ENCODE measurements at regions not wholly inside any gene's neighbourhood (a gene's known extent, or its start where the extent isn't known, plus 50 kb on each side); places are given as distances from the start of the nearest gene placed in this dataset.

GRCh38 chr9:1210954-1211353 is 160.8 kb downstream of the DMRT2 start:
- BruUV-seq (replicated peaks), result no TSS peak
- RAD21 ChIA-PET (ENCODE audit: low non-redundant PET in 1 of 2, low total read pairs in 2 of 2, uncharacterized antibody in 2 of 2, unreplicated experiment in 2 of 2), result no interaction called here
- Histone ChIP-seq H3K27me3 (ENCODE audit: insufficient read depth, low read length) (no peaks in the 10 kb centered on the region), H3K9me2 (ENCODE audit: insufficient read depth) (no peaks in the 10 kb centered on the region), H2AFZ (ENCODE audit: low read depth, low read length, poor library complexity, severe bottlenecking) (no peak overlapping the region), H3K4me3 (replicated peaks in 1 of 2; ENCODE audit: low read depth in 1 of 2, low read length in 2 of 2) (no peak overlapping the region), H3K4me2 (ENCODE audit: low read length) (no peak overlapping the region), H3K79me2 (ENCODE audit: insufficient read depth, low read length) (no peaks in the 10 kb centered on the region), H4K20me1 (ENCODE audit: insufficient read depth) (no peaks in the 10 kb centered on the region), H3K4me1 (ENCODE audit: control insufficient read depth in 1 of 2, insufficient read depth in 2 of 2, low read length in 2 of 2) (no peaks in the 10 kb centered on the region), H3K27ac (ENCODE audit: low read depth, low read length) (no peak overlapping the region), H3K9ac (ENCODE audit: low read length) (no peak overlapping the region), H3K9me3 (ENCODE audit: control insufficient read depth in 1 of 2, insufficient read depth in 1 of 2, low read depth in 1 of 2, low read length in 2 of 2) (peaks cover 4 to 13% of the 10 kb centered on the region in 2 experiments; a peak in 2 of 4 replicates), H3K36me3 (ENCODE audit: control insufficient read depth in 1 of 2, insufficient read depth in 2 of 2, low read length in 2 of 2) (no peaks in the 10 kb centered on the region)
- DNase-seq (ENCODE audit: low read depth, low spot score) (no peak), ATAC-seq (no peak)
- CTCF ChIA-PET, result no interaction called here
- intact Hi-C loops (cut with micrococcal nuclease), result no loop called here
- POLR2A ChIA-PET, result no interaction called here
- TF ChIP-seq SIN3A (IDR thresholded peaks at IDR 0.05; ENCODE audit: low read depth) (no peak), EZH2 (IDR thresholded peaks at IDR 0.05) (no peak), EGR1 (IDR thresholded peaks at IDR 0.05; ENCODE audit: low read depth) (no peak), EZH2phosphoT487 (IDR thresholded peaks at IDR 0.05; ENCODE audit: borderline replicate concordance) (no peak), MAX (IDR thresholded peaks at IDR 0.05) (no peak), POLR2A (IDR thresholded peaks at IDR 0.05; ENCODE audit: borderline replicate concordance, extremely low read depth, insufficient read depth, insufficient read length) (no peak), TCF7L2 (IDR thresholded peaks at IDR 0.05; ENCODE audit: borderline replicate concordance, extremely low read depth, insufficient read depth, insufficient read length) (no peak), CEBPB (IDR thresholded peaks at IDR 0.05; ENCODE audit: low read depth) (no peak), RAD21 (IDR thresholded peaks at IDR 0.05; ENCODE audit: low read depth) (no peak), FOSL1 (IDR thresholded peaks at IDR 0.05; ENCODE audit: low read depth) (no peak), YY1 (IDR thresholded peaks at IDR 0.05; ENCODE audit: extremely low read depth, insufficient replicate concordance, low read depth, low read length) (no peak), ZFX (IDR thresholded peaks at IDR 0.05) (no peak), CTCF (IDR thresholded peaks at IDR 0.05 in 2 of 3, conservative IDR thresholded peaks at IDR 0.05 in 1 of 3; ENCODE audit: borderline replicate concordance in 1 of 3, insufficient read depth in 1 of 3, low read depth in 2 of 3, low read length in 2 of 3) (no peak), ZBTB33 (IDR thresholded peaks at IDR 0.05; ENCODE audit: extremely low read depth, insufficient replicate concordance, low read length) (no peak), REST (IDR thresholded peaks at IDR 0.05; ENCODE audit: low read depth) (no peak)

All from HCT116 (cell line).